Left forelimb (tissue), 1 donor: ENCODE measurements at regions not wholly inside any gene's neighbourhood (a gene's known extent, or its start where the extent isn't known, plus 50 kb on each side); places are given as distances from the start of the nearest gene placed in this dataset.
"Not testable (repeated sequence)": the region's sequence is repeated elsewhere in the genome, so short reads cannot be mapped to it uniquely, and the experiment has no call there.

Experiments used
- DNase-seq: peaks from one replicate; pipeline ENCODE4 v3.0.0-alpha.2; 2018; ENCODE audit warnings: low spot score

GRCh38 chr2:215889240-215889969 lies 123.9 kb downstream of the MREG start:
- DNase-seq = not testable (repeated sequence)

GRCh38 chr2:215888680-215889079 lies 124.7 kb downstream of the MREG start:
- DNase-seq = no peak

GRCh38 chr2:215887303-215887702 lies 126.0 kb downstream of the MREG start:
- no peak for DNase-seq

- no peak for DNase-seq
Measured at GRCh38 chr2:215886022-215886421, 127.3 kb downstream of the MREG start.

- no peak for DNase-seq
Measured at GRCh38 chr2:215885536-215885935, 127.8 kb downstream of the MREG start.

- no peak for DNase-seq
Measured at GRCh38 chr2:215884451-215885087, 128.8 kb downstream of the MREG start.

- DNase-seq = no peak
Measured at GRCh38 chr2:215883799-215884198, 129.6 kb downstream of the MREG start.

- no peak for DNase-seq
Measured at GRCh38 chr2:215882689-215883088, 130.7 kb downstream of the MREG start.

GRCh38 chr2:215881582-215881981 lies 131.8 kb downstream of the MREG start:
- no peak for DNase-seq

- DNase-seq = no peak
Measured at GRCh38 chr2:215880970-215881369, 132.4 kb downstream of the MREG start.

GRCh38 chr2:215879977-215880940 lies 133.1 kb downstream of the MREG start:
- no peak for DNase-seq

- DNase-seq = no peak
Measured at GRCh38 chr2:215879331-215879730, 134.0 kb downstream of the MREG start.

GRCh38 chr2:215878476-215879063 lies 134.8 kb downstream of the MREG start:
- DNase-seq = no peak

- DNase-seq = no peak
Measured at GRCh38 chr2:215876937-215877238, 136.5 kb downstream of the MREG start.

- no peak for DNase-seq
Measured at GRCh38 chr2:215876139-215876936, 137.0 kb downstream of the MREG start.

GRCh38 chr2:215874418-215874817 lies 138.9 kb downstream of the MREG start:
- no peak for DNase-seq

GRCh38 chr2:215870986-215871385 lies 142.4 kb downstream of the MREG start:
- DNase-seq = no peak

GRCh38 chr2:215870088-215870490 lies 143.3 kb downstream of the MREG start:
- DNase-seq = no peak

- DNase-seq = no peak
Measured at GRCh38 chr2:215868846-215869543, 144.4 kb downstream of the MREG start.

GRCh38 chr2:215866606-215867005 lies 146.7 kb downstream of the MREG start:
- DNase-seq = no peak

GRCh38 chr2:215863687-215864086 lies 149.7 kb downstream of the MREG start:
- no peak for DNase-seq
